Forelimb muscle (tissue), 1 donor: ENCODE measurements at regions not wholly inside any gene's neighbourhood (a gene's known extent, or its start where the extent isn't known, plus 50 kb on each side); places are given as distances from the start of the nearest gene placed in this dataset.
"Not testable (repeated sequence)": the region's sequence is repeated elsewhere in the genome, so short reads cannot be mapped to it uniquely, and the experiment has no call there.

Experiments
- DNase-seq: peaks from one replicate; pipeline ENCODE4 v3.0.0-alpha.2; 2013; ENCODE audit warnings: low read depth

DNA sequence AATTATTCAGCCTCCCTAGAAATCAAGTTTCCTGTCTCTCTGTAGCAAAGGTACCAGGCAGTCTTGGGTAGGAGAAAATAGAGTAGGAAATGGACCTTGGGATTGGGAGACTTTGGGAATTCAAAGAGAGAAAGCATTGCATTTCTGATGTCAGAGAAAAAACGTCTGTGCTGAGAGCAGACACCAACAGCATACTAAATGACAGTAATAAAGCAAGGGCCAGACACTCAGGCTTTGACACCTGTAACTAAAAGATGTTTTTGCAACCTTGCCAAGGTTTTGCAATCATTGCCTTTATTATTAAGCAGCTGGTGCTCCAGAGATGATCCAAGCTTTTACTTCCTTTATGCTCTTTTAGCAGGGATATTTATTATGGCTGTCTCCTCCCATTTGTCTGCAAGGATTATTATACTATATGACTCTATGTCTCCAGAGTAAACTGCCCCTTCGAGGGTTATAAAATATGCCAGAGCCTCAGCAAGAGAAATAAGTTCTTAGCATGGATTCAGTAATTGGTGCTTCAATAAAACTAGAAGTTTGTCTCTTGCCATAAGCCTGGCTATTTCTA lies 85.2 kb upstream of the GRAMD1B start:
- DNase-seq = no peak

DNA sequence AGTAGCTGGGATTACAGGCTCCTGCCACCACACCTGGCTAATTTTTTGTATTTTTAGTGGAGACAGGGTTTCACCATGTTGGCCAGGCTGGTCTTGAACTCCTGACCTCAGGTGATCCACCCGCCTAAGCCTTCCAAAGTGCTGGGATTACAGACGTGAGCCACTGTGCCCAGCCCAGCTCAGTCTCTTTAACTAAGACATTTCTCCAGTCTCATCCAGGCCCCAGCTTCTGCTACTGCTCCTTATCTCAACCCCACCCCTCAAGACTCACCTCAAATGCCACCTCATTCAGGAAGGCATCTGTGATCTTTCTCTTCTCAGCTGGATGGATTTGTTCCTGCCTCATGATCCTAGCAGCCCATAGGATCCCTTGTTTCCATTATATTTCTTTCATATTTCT lies 85.9 kb upstream of the GRAMD1B start:
- DNase-seq = not testable (repeated sequence)

DNA sequence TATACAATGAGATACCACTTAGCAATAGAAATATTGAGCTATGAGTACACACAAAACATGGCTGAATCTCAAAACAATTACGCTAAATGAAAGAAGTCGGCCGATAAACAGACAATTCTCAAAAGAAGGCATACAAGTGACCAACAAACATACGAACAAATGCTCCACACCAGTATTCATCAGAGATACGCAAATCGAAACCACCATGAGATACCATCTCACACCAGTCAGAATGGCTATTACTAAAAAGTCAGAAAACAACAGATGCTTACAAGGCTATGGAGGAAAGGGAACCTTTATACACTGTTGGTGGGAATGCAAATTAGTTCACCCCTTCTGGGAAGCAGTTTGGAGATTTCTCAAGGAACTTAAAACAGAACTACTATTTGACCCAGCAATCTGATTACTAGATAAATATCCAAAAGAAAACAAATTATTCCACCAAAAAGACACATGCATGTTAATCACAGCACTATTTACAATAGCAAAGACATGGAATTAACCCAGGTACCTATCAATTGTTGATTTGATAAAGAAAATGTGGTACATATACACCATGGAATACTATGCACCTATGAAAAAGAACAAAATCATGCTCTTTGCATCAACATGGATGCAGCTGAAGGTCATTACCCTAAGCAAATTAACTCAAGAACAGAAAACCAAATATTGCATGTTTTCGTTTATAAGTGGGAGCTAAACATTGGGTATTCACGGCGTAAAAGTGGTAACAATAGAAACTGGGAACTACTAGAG lies 90.9 kb upstream of the GRAMD1B start:
- DNase-seq = no peak

GRCh38 chr11:123338266-123338800 lies 91.7 kb upstream of the GRAMD1B start:
- DNase-seq = no peak

DNA sequence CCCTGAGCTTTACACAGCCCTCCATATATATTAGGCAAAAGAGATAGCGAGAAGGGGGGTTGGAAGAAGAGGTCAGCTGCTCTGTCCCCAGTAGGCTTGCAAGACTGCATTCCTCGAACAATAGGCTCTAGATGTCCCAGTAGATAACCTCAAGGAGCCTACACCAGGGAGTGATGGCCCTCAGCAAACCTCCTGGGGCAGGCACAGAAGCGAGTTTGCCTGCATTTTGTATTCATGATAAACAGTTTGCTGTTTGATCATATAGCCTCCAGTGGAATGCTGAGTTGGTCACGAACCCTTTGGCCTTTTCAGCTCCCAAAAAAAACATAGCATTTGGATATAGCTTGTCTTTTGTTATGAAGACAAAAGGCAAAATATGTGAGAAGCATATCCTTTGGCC lies 95.1 kb upstream of the GRAMD1B start:
- no peak for DNase-seq

DNA sequence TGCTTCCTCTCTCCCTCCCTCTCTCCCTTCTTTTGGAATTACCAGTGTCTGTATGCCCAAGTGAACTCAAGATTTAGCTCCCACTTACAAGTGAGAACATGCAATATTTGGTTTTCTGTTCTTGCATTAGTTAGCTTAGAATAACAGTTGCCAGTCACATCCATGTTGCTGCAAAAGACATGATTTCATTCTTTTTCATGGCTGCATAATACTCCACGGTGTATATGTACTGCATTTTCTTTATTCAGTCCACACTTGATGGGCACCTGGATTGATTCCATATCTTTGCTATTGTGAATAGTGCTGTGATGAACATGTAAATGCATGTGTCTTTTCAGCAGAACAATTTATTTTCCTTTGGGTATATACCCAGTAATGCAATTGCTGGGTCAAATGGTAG lies 97.5 kb upstream of the GRAMD1B start:
- not testable (repeated sequence) for DNase-seq

DNA sequence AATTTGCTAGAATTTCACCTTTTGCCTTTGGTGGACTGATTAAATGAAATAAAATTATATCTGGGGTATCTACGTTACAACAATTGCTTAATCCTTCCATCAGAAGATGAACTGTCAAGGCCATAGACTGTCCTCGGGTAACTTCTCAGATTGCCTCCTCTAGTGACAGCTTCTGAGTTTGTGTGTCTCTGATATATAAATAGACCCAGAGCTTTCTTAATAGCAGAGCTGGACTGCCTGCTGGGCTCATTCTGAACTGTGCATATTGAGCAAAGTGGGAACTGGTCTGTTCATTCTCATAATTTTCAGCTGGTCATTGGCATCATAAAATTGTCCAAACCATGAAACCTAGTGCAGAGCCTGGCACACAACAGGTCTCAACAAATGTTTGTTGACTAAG lies 99.1 kb upstream of the GRAMD1B start:
- DNase-seq = no peak

GRCh38 chr11:123330471-123330870 lies 99.6 kb upstream of the GRAMD1B start:
- DNase-seq = no peak

DNA sequence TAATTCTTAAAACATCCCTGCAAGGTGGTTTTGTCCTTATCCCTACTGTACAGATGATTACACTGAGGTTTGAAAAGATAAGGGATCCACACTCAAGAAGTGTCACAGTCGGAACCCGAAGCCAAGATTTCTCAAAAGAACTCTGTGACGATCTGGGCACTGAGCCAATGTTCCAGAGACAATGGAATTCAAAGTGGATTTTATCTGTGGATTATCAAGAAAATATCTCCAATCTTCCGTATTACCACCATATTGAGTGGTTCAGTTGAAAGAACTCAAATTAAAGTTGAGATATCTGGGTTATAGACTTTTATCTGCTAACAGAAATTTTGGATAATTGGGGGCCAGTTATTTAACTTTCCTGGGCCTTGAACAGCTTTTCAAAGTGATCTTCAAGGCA lies 100.0 kb upstream of the GRAMD1B start:
- DNase-seq = no peak

DNA sequence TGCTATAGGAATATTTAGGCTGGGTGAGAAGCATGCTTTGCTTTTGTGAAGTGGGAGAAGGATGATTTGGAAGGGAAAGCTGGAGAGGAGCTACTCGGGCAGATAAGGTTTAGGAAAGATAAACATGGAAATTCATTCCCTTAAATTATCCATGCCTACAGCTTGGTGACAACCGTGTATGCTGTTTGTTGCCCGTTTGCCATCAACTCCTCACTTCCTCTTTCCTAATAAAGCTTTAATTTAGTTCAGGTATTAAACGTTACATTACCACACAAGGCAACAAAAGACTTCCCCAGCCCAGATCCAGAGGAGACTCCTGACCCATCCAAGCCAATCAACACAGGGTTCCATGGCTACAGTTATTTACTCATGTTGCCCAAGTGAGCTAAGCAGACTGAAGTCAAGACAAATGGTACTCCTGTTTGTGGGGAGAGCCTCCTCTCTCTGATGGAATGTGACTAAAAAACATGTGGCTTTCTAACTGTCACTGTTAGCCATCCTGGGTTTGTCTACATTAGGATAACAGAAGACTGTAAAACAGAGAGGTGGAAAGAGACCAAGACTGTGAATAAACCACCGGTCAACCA lies 101.7 kb upstream of the GRAMD1B start:
- DNase-seq = no peak

- DNase-seq = no peak
Observed at GRCh38 chr11:123325533-123325932, 104.5 kb upstream of the GRAMD1B start.

GRCh38 chr11:123323568-123323967 lies 106.5 kb upstream of the GRAMD1B start:
- DNase-seq = no peak

- DNase-seq = no peak
Observed at GRCh38 chr11:123321636-123322035, 108.4 kb upstream of the GRAMD1B start.

DNA sequence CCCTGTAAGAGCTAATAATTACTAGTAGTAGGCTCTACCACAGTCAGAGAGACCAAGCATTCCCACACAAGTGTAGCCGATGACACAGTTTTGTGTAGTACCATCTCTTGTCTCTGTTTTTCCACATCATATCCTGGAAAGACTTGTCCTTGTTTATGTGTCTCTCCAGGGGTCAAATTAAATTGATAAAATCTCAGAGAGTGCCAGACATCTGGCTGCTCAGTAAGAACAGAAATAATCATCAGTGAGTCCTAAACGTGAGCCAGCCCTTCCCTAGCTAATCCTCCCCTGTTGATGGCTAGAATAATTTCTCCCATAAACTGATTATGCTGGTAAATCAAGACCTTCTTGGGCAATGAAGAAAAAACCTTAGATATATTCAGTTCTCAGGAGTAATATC lies 111.4 kb upstream of the GRAMD1B start:
- DNase-seq = no peak

- DNase-seq = not testable (repeated sequence)
Observed at GRCh38 chr11:123318132-123318531, 111.9 kb upstream of the GRAMD1B start.

DNA sequence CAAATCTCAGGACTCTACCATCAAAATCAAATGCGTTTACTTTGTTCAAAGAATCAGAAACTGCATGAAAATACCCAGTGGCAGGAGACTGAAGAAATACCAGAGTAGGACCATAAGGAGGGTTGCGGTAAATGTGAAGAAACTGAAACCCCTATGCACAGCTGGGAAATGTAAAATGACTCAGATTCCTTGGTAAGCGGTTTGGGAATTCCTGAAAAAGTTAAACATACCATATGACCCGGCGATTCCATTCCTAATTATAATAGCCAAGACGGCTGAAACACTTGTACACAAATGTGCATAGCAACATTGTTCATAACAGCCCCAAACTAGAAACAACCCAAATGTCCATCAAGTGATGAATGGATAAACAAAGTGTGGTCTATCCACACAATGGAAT lies 114.1 kb upstream of the GRAMD1B start:
- no peak for DNase-seq

- DNase-seq = no peak
Observed at GRCh38 chr11:123314972-123315371, 115.1 kb upstream of the GRAMD1B start.

GRCh38 chr11:123313262-123313661 lies 116.8 kb upstream of the GRAMD1B start:
- DNase-seq = no peak

DNA sequence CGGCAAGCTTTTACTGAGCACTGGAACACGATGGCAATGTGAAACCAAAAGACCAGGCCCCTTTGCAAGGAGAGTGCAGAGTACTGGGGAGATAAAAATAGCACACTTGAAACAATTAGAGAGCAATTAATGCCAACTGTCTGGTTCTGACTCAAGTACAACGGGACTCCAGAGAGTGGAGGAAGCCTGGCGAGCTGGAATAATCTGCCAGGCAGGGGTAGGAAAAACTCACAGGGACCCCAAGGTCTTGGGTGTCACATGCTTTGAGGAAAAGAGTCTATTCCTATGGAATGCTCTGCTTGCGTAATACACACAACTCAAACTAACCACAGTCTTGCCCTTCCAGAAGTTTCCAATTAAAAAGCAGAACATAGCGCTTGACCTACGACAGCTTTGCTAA lies 113.0 kb upstream of the CLMP start:
- DNase-seq = no peak

DNA sequence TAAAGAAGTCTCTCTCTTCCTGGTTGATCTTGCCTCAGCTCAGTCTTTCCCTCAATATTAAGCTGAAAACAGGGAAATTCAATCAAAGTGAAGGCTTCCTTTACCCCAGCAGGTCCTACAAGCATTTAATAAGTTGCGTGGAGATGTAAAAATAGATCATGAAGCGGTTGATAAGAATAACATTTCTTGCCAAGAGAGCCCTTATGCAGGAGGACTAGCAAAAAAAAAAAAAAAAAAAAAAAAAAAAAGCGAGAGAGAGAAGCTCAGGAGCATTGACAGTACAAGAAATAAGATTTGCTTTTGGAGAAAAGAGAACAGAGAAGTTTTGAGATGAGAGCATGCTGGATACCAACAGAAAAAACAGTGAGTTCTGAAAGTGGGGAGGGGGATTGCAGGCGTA lies 112.2 kb upstream of the CLMP start:
- no peak for DNase-seq

GRCh38 chr11:123306531-123306930 lies 111.5 kb upstream of the CLMP start:
- no peak for DNase-seq

GRCh38 chr11:123305601-123306375 lies 110.7 kb upstream of the CLMP start:
- DNase-seq = no peak
